Neural crest cell (in vitro differentiated cells): ENCODE measurements at regions not wholly inside any gene's neighbourhood (a gene's known extent, or its start where the extent isn't known, plus 50 kb on each side); places are given as distances from the start of the nearest gene placed in this dataset.
A peak's percentile ranks its signal among the peaks of the same experiment; 100 is the strongest.

Source experiments
- DNase-seq: peaks from one replicate; pipeline ENCODE4 v3.0.0; 2021; ENCODE audit warnings: low read depth, mixed read lengths, low spot score
- H3K27ac Mint-ChIP-seq: one replicate; pipeline ENCODE4 v1.8.0; 2021; ENCODE audit warnings: mild to moderate bottlenecking, mixed read lengths; ENCODE audit not compliant: unreplicated experiment
- H3K27me3 Mint-ChIP-seq: 2 replicates; pipeline ENCODE4 v1.8.0; 2021; ENCODE audit warnings: low read depth, mild to moderate bottlenecking, mixed read lengths
- H3K36me3 Mint-ChIP-seq: 2 replicates; pipeline ENCODE4 v1.8.0; 2021; ENCODE audit warnings: low read depth, mild to moderate bottlenecking, mixed read lengths
- H3K4me1 Mint-ChIP-seq: 2 replicates; pipeline ENCODE4 v1.8.0; 2021; ENCODE audit warnings: mixed read lengths
- H3K4me3 Mint-ChIP-seq: one replicate; pipeline ENCODE4 v1.8.0; 2021; ENCODE audit warnings: mild to moderate bottlenecking, mixed read lengths
- H3K9me3 Mint-ChIP-seq: 2 replicates; pipeline ENCODE4 v1.8.0; 2021; ENCODE audit warnings: mixed read lengths
- CTCF ChIP-seq: fragments of 200-600 bp; sonication (generic); conservative IDR thresholded peaks from 2 replicates; pipeline ENCODE4 v1.5.0; 2021; ENCODE audit warnings: antibody characterized with exemption, mild to moderate bottlenecking

DNA sequence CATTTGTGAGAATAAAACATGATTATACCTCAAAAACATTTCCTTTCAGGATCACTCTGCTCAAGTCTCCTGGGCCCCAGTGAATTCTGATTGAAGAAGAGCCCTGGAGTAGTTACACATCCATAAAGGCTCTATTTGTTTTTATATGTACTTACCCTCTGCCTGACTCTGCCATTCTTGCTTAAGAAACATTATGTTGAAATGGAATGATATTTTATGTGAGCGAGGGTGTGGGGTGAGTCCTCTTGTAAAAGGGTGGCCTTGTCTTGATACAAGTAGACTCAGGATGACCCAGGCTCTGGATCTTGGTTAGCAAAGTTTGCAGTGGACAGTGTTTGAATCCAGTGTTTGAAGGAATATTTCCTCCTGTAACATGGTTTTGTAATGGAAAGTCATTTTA lies 215.4 kb upstream of the PREP start:
- Mint-ChIP-seq H3K36me3 (peaks cover 3% of the 10 kb centered on the region), H3K27ac (no peak overlapping the region), H3K4me1 (no peaks in the 10 kb centered on the region), H3K4me3 (no peak overlapping the region), H3K27me3 (no peaks in the 10 kb centered on the region), H3K9me3 (peaks cover 6% of the 10 kb centered on the region)
- TF ChIP-seq CTCF: no peak
- no peak for DNase-seq

DNA sequence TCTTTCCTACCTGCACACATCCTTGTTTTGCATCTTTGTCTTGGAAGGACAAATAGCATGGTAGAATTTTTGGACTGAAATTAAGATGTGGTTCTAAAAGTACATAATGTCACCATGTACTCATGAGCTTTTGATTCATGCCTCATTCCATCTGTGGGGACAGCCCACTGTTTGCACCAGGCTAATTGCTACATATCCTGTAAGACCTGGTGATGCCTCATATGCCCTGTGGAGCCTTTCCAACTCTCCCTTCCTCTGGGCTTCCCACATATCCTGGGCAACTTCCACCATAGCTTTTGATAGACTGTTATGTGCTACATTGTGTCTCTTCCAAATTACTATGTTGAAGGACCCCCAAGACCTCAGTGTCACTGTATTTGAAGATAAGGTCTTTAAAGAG lies 213.6 kb upstream of the PREP start:
- DNase-seq: no peak
- Mint-ChIP-seq H3K27me3 (no peaks in the 10 kb centered on the region), H3K27ac (no peak overlapping the region), H3K4me3 (no peak overlapping the region), H3K4me1 (no peaks in the 10 kb centered on the region), H3K36me3 (peaks cover 3% of the 10 kb centered on the region), H3K9me3 (peaks cover 6% of the 10 kb centered on the region)
- no peak for TF ChIP-seq CTCF

DNA sequence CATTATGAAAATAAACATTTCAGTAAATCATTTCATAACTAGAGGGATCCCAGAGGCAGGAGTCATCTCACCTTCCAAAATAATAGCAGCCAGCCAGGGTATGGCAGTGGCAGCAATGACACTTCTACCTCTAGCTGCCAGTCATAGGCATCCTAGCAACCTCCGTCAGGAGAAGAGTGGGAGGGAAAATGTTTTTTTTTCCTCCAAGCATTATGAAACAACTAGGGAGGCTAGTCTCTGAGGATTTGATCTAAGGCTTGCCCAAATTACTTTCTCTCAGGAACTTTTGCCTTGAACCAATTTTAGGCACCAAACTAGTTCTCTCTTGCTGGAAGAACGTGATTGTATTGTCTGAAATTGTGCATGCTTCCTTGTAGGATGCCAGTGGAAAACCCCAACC lies 208.7 kb upstream of the PREP start:
- DNase-seq: no peak
- no peak for TF ChIP-seq CTCF
- H3K27ac Mint-ChIP-seq: no peak overlapping the region

GRCh38 chr6:105609375-105609991 lies 206.6 kb upstream of the PREP start:
- no peaks in the 10 kb centered on the region for H3K27me3 Mint-ChIP-seq
- DNase-seq: no peak
- no peak overlapping the region for H3K4me3 Mint-ChIP-seq
- peak overlapping the region; percentile 52 for H3K27ac Mint-ChIP-seq
- H3K36me3 Mint-ChIP-seq: no peaks in the 10 kb centered on the region
- peaks cover 23% of the 10 kb centered on the region for H3K4me1 Mint-ChIP-seq
- peaks cover 8% of the 10 kb centered on the region for H3K9me3 Mint-ChIP-seq
- TF ChIP-seq CTCF: no peak

More for the DNA sequence above, 208.7 kb upstream of the PREP start:
- peaks cover 23% of the 10 kb centered on the region for H3K4me1 Mint-ChIP-seq
- no peaks in the 10 kb centered on the region for H3K27me3 Mint-ChIP-seq
- H3K4me3 Mint-ChIP-seq: no peak overlapping the region
- H3K9me3 Mint-ChIP-seq: peaks cover 6% of the 10 kb centered on the region
- peaks cover 3% of the 10 kb centered on the region for H3K36me3 Mint-ChIP-seq

DNA sequence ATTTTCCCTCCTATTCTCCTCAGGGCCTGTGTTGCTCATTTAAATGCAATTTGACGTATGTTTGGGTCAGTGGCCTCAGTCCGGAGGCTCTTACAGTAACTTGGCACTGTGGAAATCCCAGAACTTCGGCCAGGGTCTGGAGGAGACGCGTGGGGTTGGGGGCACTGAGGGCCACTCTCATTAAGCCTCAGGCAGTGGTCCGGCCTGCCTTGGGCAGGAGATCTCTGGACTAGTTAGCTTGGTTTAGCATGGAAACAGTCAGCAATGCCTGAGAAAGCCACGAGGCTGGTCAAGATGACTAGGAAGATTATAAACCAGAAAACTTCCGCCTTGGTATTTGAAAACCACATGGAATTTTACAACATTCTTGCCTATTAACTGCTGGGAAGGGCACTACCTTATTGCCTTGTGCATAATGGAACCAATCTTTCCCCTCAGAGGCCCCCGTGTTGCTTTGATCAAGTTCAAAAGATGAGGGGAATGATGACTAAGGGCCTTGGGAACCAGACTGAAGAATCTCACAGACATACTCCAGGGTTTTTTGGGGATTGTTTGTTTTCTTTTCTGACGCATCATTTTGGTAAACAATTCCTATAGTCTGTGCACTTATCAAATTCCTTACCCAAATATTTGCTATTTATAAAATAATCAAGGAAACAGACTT lies 206.0 kb upstream of the PREP start:
- TF ChIP-seq CTCF: no peak
- Mint-ChIP-seq H3K27me3 (no peaks in the 10 kb centered on the region), H3K27ac (no peak overlapping the region)

More for the DNA sequence above, 206.0 kb upstream of the PREP start:
- no peak overlapping the region for H3K4me3 Mint-ChIP-seq
- peaks cover 6% of the 10 kb centered on the region for H3K9me3 Mint-ChIP-seq
- H3K36me3 Mint-ChIP-seq: no peaks in the 10 kb centered on the region
- DNase-seq: no peak
- peaks cover 23% of the 10 kb centered on the region for H3K4me1 Mint-ChIP-seq
